Stimulated activated CD4-positive, alpha-beta T cell treated with anti-CD3 and anti-CD28 coated beads, Interleukin-15, amount 100 ng/mL, for 1 hour (primary cell): ENCODE measurements at regions not wholly inside any gene's neighbourhood (a gene's known extent, or its start where the extent isn't known, plus 50 kb on each side); places are given as distances from the start of the nearest gene placed in this dataset.

Source experiments
- DNase-seq, 2 donors: peaks; one replicate each; pipeline ENCODE4 v3.0.0-alpha.2; 2020; ENCODE audit warnings: low read depth in 1 of 2, low spot score in 1 of 2

GRCh38 chrX:22325096-22325495, 52.4 kb downstream of the CBLL2 start:
- DNase-seq = no peak

DNA sequence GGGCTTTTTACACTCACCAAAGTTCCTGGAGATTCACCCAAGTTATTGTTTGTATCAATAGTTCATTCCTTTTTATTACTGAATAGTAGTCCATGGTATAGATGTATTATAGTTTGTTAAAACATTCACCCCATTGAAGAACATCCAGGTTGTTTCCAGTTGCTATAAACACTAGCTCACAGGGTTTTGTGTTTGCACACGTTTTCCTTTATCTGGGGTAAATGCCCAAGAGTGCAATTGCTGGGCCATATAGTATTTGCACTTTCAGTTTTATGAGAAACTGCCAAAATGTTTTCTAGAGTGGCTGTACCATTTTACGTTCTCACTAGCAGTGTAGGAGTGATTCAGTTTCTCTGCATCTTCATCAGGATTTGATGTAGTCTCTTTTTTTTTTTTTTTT, 57.1 kb downstream of the CBLL2 start:
- DNase-seq = no peak

- no peak for DNase-seq
These were observed 66.0 kb downstream of the CBLL2 start for GRCh38 chrX:22338740-22339139.

DNA sequence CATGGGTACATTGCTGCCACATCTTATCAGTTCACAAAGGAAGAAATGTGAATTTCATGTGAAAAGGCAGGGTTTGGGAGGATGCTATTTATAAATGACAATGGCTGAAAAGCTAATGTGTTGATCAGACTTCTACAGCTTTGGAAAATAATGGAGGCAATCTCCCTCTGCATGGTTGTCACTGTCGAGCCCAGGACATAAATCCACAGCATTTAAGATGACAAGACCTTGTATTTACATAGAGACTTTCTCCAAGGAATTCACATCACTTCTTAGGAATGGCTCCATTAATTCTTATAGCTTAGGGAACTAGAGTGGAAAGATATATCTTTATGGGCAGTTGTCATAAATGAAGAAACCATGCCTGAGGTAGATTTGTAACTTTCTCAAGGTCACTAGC, 66.7 kb downstream of the CBLL2 start:
- DNase-seq = no peak

- no peak for DNase-seq
These were observed 67.4 kb downstream of the CBLL2 start for GRCh38 chrX:22340022-22340616.

- DNase-seq = no peak
These were observed 70.5 kb downstream of the CBLL2 start for GRCh38 chrX:22343192-22343591.

GRCh38 chrX:22345884-22346283, 73.2 kb downstream of the CBLL2 start:
- no peak for DNase-seq

DNA sequence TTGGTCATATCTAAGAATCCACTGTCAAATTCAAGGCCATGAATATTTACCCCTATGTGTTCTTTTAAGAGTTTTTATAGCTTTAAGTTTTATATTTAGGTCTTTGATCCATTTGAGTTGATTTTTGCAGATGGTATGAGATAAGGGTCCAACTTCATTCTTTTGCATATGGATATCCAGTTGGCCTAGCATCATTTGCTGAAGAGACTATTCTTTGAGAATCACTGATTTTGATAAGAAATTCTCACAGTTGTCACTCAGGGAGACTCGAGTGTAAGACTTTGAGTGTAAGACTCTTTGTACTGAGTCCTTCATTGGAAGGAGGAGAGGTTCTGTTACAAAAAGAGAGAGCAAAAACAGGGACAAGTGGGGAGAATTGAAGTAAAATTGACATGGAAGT, 74.8 kb downstream of the CBLL2 start:
- no peak for DNase-seq

DNA sequence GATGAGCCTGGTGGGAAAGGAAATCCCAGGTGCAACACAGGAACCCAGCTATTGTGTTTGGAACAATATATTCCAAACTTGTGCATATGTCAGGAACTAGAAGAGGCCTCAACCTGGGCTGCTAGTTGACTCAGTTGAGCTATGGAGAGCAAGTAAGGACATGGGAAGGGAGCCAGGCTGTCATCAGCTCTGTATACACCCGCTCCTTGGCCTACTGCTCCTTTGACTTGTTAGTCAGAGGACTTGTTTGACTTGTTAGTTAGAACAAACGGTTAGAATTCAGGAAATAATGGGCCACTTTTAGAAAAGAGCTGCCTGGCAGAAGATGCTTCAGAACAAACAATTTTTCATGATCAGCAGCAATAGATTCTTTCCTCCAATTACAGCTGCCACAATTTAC, 76.4 kb downstream of the CBLL2 start:
- DNase-seq = no peak

DNA sequence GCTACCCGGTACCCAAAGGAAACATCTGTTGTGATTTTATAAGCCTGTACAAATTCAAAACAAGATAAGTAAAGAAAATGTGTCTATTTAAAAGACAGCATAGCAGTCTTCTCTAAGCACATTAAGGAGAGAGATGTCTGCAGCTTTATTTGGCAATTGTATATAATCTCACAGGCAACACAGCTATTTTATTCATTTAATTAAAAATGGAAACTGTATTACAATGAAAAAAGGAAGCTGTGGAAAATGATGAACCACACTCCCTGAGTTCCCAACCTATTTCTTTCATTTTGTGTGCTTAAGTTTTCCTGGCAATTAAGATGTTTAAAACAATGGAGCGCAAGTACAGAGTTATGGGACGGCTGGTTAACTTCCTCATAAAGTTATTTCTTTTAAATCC, 78.4 kb downstream of the CBLL2 start:
- no peak for DNase-seq

DNA sequence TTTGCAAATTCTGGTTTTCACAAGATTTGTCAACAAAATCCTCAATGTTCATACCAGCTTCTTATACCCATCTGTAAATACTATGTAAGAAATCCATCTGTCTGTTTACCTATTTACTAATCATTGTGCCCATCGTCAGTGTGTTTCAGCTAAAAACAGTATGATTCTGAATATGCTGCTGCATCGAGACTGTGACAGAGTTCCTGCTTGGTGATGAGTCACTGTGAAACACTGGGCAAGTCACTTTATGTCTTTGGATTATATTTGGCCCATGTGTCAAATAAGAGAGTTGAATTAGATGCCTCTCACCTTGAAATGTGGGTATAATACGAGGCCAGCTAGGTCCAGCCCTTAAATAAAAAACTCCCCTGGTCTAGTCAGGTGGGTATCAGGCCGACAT, 79.3 kb downstream of the CBLL2 start:
- DNase-seq = no peak

DNA sequence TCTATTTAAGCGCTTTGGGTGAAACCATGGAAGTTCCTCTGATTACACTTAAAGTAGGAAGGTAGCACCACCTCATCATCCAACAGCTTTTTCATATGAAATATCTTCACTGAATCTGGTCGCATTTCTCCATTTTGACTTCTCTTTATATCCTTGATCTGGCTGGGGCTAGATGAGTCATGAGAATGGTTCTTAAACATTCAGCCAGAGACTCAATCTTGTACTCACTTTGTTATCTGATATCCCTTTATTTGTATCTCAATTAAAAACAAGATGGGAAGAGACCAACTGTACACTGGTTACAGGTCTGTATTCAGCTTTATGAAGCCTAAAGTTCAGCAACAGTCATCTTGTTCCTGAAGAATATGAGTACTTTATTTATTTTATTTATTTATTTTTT, 84.9 kb downstream of the CBLL2 start:
- DNase-seq = no peak

- DNase-seq = no peak
These were observed 87.4 kb downstream of the CBLL2 start for GRCh38 chrX:22360129-22360528.

DNA sequence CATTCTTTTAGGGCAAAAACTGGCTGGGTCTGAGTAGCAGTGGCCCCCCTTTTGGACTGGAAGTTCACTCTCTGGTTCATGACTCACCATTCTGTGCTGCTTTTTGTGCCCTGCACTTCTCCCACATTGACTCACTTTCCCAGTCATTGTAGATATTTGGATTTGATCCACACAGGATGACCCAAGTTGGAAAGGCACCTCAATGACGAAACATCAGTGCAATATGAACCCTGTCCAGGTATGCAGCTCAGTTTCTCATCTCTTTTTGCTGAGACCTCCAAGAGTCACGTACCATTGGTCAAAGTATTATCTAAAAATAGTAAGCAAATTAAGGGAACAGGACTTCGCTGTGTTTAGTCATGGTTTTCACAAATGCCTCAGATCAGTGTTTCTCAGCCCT, 92.7 kb downstream of the CBLL2 start:
- DNase-seq = no peak

GRCh38 chrX:22366166-22366702, 93.5 kb downstream of the CBLL2 start:
- DNase-seq = no peak

DNA sequence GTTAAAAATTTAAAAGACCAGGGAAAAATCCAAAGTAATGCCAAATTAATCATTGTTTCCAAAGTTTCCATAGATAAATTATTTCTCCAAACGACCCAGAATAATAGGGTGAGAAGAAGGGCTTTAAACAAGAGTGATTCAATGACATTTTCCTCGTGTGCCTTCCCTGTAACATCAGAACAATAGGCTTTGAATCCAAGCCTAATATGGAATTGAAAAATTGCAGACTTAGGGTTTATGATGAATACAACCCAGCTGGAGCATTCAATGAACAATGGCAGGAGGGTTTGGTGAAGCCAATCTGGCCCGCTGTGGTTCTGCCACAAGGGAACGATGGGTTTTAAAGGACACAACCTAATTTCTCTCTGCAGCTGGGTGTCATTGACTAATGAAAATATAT, 94.2 kb downstream of the CBLL2 start:
- DNase-seq = no peak

DNA sequence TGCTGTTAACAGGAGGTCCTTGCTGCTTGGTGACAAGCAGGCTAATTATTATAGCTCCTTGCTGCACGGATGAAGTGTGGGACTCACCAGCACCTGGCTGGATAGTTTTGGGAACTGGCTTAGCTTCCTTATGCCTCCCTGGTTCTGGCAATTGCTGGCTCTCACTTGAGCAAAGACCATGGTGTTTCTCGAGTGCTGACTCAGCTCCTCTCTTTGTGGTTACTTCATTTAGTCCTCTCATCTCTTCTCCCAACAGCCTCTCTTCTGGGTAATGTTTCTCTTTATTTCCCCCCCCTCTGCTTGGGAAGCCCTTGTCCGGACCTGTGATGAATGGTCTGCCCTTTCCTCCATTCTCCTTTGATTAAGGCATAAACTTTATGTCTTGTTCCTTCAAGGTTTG, 100.4 kb downstream of the CBLL2 start:
- no peak for DNase-seq

GRCh38 chrX:22373766-22374165, 101.1 kb downstream of the CBLL2 start:
- DNase-seq = no peak

DNA sequence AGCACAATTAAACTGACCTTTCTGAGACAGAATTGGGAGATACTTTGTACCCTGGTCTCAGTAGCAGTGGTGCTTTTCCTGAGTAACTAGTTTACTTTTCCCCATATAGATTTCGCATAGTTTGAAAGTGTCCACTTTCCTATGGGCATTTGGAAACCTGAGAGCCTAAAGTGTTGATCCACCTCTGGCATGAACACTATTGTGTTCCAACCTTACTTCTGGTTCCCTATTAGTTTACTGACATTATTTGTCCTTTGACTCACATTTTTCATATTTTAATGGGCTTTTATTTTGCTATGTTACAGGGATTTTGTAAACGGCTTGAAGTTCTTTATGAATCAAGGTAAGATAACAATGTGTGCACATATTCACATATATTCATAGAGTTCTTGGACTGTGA, 103.7 kb downstream of the CBLL2 start:
- no peak for DNase-seq

DNA sequence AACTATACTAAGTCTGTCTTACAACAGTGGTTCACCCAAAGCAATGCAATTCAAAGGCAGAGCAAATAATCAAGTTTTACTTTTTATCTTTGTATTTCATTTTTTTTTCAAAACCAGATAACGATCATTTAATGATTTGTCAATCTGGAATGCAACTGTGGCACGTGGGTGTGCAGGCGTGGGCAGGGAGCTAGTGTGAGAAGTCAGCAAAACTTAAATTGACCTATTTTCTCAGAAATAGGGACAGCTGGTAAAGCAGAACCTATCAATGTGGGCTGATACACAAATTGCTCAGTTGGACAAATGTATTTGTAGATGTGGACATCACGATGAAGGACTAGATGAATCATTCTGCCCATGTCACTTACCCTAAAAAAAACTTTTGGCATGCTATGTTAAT, 105.6 kb downstream of the CBLL2 start:
- no peak for DNase-seq

- DNase-seq = no peak
These were observed 111.3 kb downstream of the CBLL2 start for GRCh38 chrX:22383988-22384387.

GRCh38 chrX:22389556-22390179, 117.0 kb downstream of the CBLL2 start:
- no peak for DNase-seq
